Ecto neural progenitor cell (in vitro differentiated cells): ENCODE measurements at regions not wholly inside any gene's neighbourhood (a gene's known extent, or its start where the extent isn't known, plus 50 kb on each side); places are given as distances from the start of the nearest gene placed in this dataset.

Experiments used
- DNase-seq: peaks from one replicate; pipeline ENCODE4 v3.0.0-alpha.2; 2018; ENCODE audit warnings: low spot score

- no peak for DNase-seq
Observed at GRCh38 chr4:71241501-71242288, 97.1 kb upstream of the SLC4A4 start.

GRCh38 chr4:71243091-71243833 is 95.6 kb upstream of the SLC4A4 start:
- no peak for DNase-seq

GRCh38 chr4:71247706-71248105 is 91.1 kb upstream of the SLC4A4 start:
- no peak for DNase-seq

DNA sequence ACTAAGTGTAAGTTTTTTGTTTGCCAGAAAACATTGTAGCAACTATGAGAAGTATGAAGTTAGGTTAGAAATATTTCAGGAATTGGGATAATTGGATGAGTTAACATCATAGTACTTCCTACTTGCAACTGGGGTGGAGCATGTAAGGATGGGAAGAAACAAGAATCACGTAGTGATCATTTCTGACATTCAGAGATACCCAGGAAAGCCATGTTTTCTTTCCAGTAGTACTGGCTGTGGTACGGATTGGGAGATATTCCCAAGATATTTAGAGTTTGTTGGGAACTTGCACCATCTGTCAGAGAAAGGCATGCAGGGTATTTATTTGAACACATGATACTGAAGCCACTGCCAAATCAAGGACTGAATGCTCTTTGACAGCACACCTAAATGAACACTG is 87.6 kb upstream of the SLC4A4 start:
- no peak for DNase-seq

DNA sequence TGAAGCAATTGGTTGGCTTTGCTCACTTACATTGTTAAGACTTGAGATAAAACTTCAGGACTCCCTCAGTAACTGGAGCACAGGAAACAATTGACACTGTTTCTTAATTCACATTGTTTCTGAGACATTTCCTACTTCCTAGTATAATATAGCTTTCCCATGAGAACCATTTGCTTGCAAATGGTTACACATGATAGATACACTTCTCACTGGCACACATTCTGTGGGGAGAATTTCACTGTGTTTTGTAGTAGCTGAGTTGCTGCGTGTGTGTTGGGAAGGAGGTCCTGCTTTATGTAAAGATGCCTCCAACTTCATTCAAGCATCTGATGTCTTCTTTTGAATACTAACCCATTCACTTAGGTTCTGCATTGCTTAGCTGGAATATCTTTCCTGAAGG is 85.3 kb upstream of the SLC4A4 start:
- DNase-seq, result no peak

GRCh38 chr4:71254451-71255012 is 84.3 kb upstream of the SLC4A4 start:
- DNase-seq, result no peak

DNA sequence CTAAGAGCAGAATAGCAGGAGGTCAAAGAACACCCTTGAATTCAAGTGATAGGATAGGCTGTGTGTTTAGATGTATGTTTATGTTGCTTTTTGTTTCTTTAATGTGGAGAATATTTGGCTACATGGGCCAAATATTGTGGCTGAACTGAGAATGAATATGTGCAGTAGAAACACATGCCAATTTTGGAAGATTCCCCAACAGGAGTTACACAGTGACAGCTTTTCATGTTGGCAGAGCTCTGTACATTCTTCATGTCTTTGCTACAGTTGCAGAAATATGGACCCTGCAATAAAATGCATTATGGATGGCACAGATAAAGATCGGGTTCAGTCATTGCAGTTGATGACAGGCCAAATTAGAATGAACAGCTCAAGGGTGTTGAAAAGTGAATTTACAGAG is 82.8 kb upstream of the SLC4A4 start:
- no peak for DNase-seq

DNA sequence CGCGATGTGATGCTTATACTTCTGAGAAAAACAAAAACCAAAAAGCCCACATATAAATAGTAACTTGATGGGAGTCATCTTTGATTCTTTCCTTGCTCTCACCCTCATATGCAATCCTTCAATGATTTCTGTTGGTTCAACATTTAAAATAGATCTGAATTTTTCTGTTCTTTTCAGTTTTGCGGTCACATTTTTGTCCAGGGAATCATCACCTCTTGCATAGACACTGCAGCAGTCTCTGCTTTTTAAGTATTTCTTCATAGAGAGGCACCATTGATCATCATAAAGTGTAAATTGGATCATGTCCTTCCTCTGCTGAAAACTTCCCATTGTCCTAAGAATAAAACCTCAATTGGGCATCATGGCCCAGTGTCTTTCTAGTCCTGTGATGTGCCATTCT is 81.1 kb upstream of the SLC4A4 start:
- no peak for DNase-seq

- DNase-seq, result no peak
Observed at GRCh38 chr4:71258323-71258722, 80.5 kb upstream of the SLC4A4 start.

GRCh38 chr4:71259280-71259679 is 79.5 kb upstream of the SLC4A4 start:
- DNase-seq, result no peak

- DNase-seq, result no peak
Observed at GRCh38 chr4:71259911-71260331, 78.9 kb upstream of the SLC4A4 start.

DNA sequence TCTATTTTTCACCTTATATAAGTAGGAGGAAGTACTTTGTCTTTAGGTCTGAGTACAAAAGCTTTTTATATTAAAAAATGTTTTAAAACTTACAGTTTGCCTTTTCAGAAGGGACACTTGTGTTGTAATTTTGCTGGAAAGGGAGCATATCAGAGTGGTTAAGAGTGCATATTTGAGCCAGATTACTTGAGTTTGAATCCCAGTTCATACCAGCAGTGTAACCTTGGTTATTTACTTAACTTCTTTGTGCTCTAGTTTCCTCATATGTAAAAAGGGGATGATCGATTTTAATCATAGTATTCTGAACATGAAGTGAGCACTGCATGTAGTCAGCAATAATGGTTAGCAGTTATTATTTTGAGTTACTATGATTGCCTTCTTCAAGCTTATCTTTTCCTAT is 78.3 kb upstream of the SLC4A4 start:
- no peak for DNase-seq

- DNase-seq, result no peak
Observed at GRCh38 chr4:71261001-71261400, 77.8 kb upstream of the SLC4A4 start.

DNA sequence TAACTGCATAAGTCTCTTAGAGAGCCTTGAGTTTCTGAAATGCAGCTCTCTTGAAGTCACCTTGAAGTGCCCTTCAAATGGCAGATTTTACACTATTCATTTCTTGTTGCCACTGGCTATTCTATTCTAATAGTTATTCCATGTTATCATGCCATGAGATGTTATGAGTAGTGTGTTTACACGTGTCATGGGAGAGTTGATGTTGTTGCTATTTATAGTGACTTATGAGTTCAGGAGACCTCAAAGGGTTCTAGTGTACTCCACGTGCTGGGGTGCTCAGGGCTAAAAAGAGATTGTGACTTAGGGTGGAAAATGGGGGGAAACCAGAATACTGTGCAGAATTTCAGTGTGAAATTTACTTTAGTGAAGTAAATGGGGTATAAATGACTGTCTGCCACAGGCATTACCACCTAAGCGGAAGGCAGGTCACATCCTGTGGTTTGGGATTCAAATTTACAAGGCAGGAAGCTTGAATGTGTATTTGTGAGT is 77.1 kb upstream of the SLC4A4 start:
- DNase-seq, result no peak

DNA sequence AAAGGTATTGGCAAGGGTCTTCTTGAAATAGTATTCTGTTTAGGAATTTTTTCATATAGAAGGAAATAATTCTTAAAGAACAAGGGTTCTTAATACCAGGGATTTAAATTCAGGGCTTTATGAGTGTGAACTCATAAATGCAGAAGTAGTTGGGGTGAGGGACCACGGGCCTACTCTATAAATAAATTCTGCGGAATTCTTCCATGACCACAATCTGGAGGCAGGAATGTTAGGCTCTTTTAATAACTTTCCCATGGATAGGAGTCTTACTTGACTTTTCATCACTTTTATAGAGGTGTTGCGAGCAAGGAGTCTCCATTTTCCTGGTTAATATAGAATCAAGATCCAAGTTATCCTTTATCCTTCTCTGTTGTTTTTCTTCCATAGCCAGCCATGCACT is 76.7 kb upstream of the SLC4A4 start:
- no peak for DNase-seq

GRCh38 chr4:71266090-71266794 is 72.6 kb upstream of the SLC4A4 start:
- no peak for DNase-seq

DNA sequence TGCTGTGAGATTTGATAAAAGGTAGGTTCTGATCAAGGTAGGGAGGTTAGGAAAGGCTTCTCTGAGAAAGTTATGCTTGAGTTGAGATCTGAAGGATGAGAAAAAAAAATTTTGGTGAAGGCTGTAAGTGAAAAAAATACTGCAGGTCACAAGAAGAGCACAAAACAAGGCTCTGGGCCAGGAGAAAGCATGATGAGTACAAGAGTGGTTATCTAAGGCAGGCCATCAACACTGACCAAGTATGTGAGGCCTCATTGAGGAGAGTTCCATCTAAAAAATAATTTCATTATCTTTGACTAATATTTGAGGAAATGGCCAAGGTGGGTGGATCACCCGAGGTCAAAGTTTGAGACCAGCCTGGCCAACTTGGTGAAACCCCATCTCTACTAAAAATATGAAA is 71.6 kb upstream of the SLC4A4 start:
- DNase-seq, result no peak

- no peak for DNase-seq
Observed at GRCh38 chr4:71268166-71268565, 70.7 kb upstream of the SLC4A4 start.

GRCh38 chr4:71269233-71269632 is 69.6 kb upstream of the SLC4A4 start:
- no peak for DNase-seq

DNA sequence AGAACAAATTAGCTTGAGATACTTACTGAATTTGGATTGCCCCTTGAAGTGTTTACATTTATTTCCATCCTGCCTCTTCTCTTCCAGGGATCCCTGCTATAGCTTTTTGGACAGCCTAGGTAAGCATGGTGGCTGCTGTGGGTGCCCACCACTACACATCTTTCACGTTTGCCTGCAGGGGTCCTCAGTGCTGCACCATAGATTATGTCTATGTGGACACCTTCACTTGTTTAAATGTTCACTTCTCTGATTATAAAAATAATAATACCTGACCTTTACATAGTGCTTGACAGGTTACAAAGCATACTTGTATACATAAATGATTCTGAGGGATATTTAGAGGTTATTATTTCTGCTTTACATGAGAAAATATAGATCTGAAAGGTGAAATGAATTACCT is 67.9 kb upstream of the SLC4A4 start:
- DNase-seq, result no peak

- no peak for DNase-seq
Observed at GRCh38 chr4:71272976-71273375, 65.8 kb upstream of the SLC4A4 start.

- DNase-seq, result no peak
Observed at GRCh38 chr4:71275004-71275403, 63.8 kb upstream of the SLC4A4 start.

DNA sequence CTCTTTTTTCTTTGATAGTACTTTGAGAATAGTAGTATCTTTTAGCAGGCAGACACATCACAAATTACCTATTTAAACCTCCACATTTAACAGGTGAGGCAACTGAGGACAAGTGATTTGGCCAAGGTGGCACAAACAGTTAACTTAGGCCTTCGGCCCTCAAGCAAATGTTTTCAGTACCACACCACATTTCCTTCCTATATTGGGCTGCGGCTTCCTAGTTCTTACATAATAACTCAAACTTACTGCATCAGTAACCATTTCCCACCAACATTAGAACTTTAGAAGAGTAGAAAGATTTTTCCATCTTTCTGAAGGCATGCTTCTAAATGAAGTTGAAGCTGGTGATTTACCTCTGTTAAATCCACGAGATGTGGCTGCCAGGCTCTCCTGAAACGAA is 63.2 kb upstream of the SLC4A4 start:
- no peak for DNase-seq
